WERI-Rb-1 (cell line): ENCODE measurements at regions not wholly inside any gene's neighbourhood (a gene's known extent, or its start where the extent isn't known, plus 50 kb on each side); places are given as distances from the start of the nearest gene placed in this dataset.

ENCODE experiments used
- DNase-seq: peaks from one replicate; pipeline ENCODE4 v3.0.0-alpha.2; 2020
- H3K27ac ChIP-seq: fragments of 250-450 bp; sonication (Bioruptor Pico); 2 replicates; pipeline ENCODE4 v1.5.1; 2020; ENCODE audit warnings: mild to moderate bottlenecking, moderate library complexity
- H3K27me3 ChIP-seq: fragments of 250-450 bp; sonication (Bioruptor Pico); 2 replicates; pipeline ENCODE4 v1.5.1; 2021; ENCODE audit warnings: mild to moderate bottlenecking, low read depth, moderate library complexity; ENCODE audit not compliant: insufficient read depth, severe bottlenecking
- H3K36me3 ChIP-seq: fragments of 250-450 bp; sonication (Bioruptor Pico); 2 replicates; pipeline ENCODE4 v1.5.1; 2020; ENCODE audit warnings: mild to moderate bottlenecking, moderate library complexity
- H3K4me3 ChIP-seq: 2 replicates; pipeline ENCODE4 v1.5.1; 2011; ENCODE audit warnings: low read depth, mild to moderate bottlenecking, control low read depth, low read length
- H3K9me3 ChIP-seq: fragments of 250-450 bp; sonication (Bioruptor Pico); 2 replicates; pipeline ENCODE4 v1.5.1; 2021; ENCODE audit warnings: mild to moderate bottlenecking, moderate library complexity; ENCODE audit not compliant: severe bottlenecking
- CTCF ChIP-seq: IDR thresholded peaks from 2 replicates; pipeline ENCODE4 v1.5.1; 2011; ENCODE audit warnings: low read depth, mild to moderate bottlenecking, control low read depth, inconsistent platforms, low read length

GRCh38 chr7:120052884-120053382 is 220.0 kb upstream of the KCND2 start:
- TF ChIP-seq CTCF, result no peak
- Histone ChIP-seq H3K9me3 (no peaks in the 10 kb centered on the region), H3K4me3 (no peak overlapping the region), H3K27ac (no peak overlapping the region), H3K36me3 (no peaks in the 10 kb centered on the region), H3K27me3 (no peaks in the 10 kb centered on the region)
- DNase-seq, result no peak

GRCh38 chr7:120053390-120053961 is 219.5 kb upstream of the KCND2 start:
- Histone ChIP-seq H3K9me3 (no peaks in the 10 kb centered on the region), H3K4me3 (no peak overlapping the region), H3K27ac (no peak overlapping the region), H3K36me3 (no peaks in the 10 kb centered on the region), H3K27me3 (no peaks in the 10 kb centered on the region)
- no peak for DNase-seq
- TF ChIP-seq CTCF, result no peak

- H3K9me3 ChIP-seq, result no peaks in the 10 kb centered on the region
- no peak overlapping the region for H3K27ac ChIP-seq
- no peak overlapping the region for H3K4me3 ChIP-seq
- H3K36me3 ChIP-seq, result no peaks in the 10 kb centered on the region
- H3K27me3 ChIP-seq, result no peaks in the 10 kb centered on the region
- DNase-seq, result no peak
- TF ChIP-seq CTCF, result no peak
Measured at GRCh38 chr7:120054376-120055100, 218.4 kb upstream of the KCND2 start.

- no peak for TF ChIP-seq CTCF
- Histone ChIP-seq H3K27me3 (no peaks in the 10 kb centered on the region), H3K27ac (no peak overlapping the region), H3K36me3 (no peaks in the 10 kb centered on the region), H3K9me3 (no peaks in the 10 kb centered on the region), H3K4me3 (no peak overlapping the region)
- no peak for DNase-seq
Measured at GRCh38 chr7:120055300-120055699, 217.7 kb upstream of the KCND2 start.

- no peak for DNase-seq
- Histone ChIP-seq H3K27me3 (no peaks in the 10 kb centered on the region), H3K27ac (no peak overlapping the region), H3K36me3 (no peaks in the 10 kb centered on the region), H3K9me3 (no peaks in the 10 kb centered on the region), H3K4me3 (no peak overlapping the region)
- TF ChIP-seq CTCF, result no peak
Measured at GRCh38 chr7:120056227-120056626, 216.7 kb upstream of the KCND2 start.

GRCh38 chr7:120059641-120060040 is 213.3 kb upstream of the KCND2 start:
- Histone ChIP-seq H3K27me3 (no peaks in the 10 kb centered on the region), H3K36me3 (no peaks in the 10 kb centered on the region), H3K27ac (no peak overlapping the region), H3K4me3 (no peak overlapping the region), H3K9me3 (no peaks in the 10 kb centered on the region)
- no peak for TF ChIP-seq CTCF
- no peak for DNase-seq
